IPS-18a (cell line): ENCODE measurements at regions not wholly inside any gene's neighbourhood (a gene's known extent, or its start where the extent isn't known, plus 50 kb on each side); places are given as distances from the start of the nearest gene placed in this dataset.

Experiments used
- H3K27ac ChIP-seq: one replicate; pipeline ENCODE4 v1.5.1; 2013; ENCODE audit warnings: low read length
- H3K27me3 ChIP-seq: one replicate; pipeline ENCODE4 v1.6.1; 2013; ENCODE audit warnings: mild to moderate bottlenecking, low read length; ENCODE audit not compliant: control insufficient read depth, insufficient read depth
- H3K36me3 ChIP-seq: one replicate; pipeline ENCODE4 v1.6.1; 2013; ENCODE audit warnings: low read depth, low read length; ENCODE audit not compliant: control insufficient read depth
- H3K4me1 ChIP-seq: one replicate; pipeline ENCODE4 v1.6.1; 2013; ENCODE audit warnings: low read depth, low read length; ENCODE audit not compliant: control insufficient read depth
- H3K4me3 ChIP-seq: one replicate; pipeline ENCODE4 v1.5.1; 2013; ENCODE audit warnings: low read length
- H3K9ac ChIP-seq: one replicate; pipeline ENCODE4 v1.6.1; 2013; ENCODE audit warnings: mild to moderate bottlenecking, low read length, moderate library complexity
- H3K9me3 ChIP-seq: one replicate; pipeline ENCODE4 v1.6.1; 2013; ENCODE audit warnings: low read depth, low read length; ENCODE audit not compliant: control insufficient read depth

DNA sequence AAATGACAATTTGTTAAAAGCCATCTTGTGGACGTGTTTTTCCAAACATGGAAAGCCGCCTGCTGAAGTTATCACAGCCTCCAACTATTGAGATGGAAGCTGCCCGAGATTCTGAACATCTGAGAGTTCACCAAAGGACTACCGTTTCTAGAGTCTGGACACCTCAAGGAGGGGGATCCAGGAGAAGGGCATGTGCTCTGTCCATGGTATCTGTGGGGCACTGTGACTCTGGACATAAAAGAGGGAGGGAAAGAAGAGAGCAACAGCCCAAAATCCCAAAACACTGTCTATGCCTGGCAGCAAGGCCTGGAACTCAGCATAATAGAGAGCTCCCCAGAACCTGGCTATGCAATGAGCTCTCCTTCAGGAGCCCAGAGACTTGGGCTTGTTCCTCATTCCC is 319.9 kb downstream of the EN1 start:
- H3K27ac ChIP-seq, result no peak overlapping the region
- H3K27me3 ChIP-seq, result peaks cover 8% of the 10 kb centered on the region
- no peak overlapping the region for H3K4me3 ChIP-seq
- H3K9me3 ChIP-seq, result no peaks in the 10 kb centered on the region
- H3K9ac ChIP-seq, result no peak overlapping the region
- peaks cover 22% of the 10 kb centered on the region for H3K4me1 ChIP-seq
- no peaks in the 10 kb centered on the region for H3K36me3 ChIP-seq

DNA sequence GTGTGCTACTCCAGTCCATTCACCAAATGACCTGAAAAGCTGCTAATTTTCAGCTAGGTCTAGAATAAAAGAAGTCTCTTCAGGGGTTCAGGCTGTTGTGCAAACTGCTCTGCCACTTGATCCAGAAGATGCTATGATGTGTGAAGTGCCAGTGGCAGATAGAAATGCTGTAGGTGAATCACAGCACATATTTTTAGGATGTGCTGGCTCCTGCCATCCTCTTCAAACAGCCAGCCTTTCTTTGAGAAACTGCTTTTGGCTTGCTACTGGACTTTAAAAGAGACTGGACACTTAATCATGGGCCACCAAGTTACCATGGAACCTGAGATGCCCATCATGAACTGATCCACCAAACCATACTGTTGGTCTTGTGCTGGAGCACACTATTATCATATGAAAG is 322.1 kb downstream of the EN1 start:
- H3K9ac ChIP-seq, result no peak overlapping the region
- no peak overlapping the region for H3K4me3 ChIP-seq
- H3K9me3 ChIP-seq, result peaks cover 5% of the 10 kb centered on the region
- no peaks in the 10 kb centered on the region for H3K36me3 ChIP-seq
- peaks cover 13% of the 10 kb centered on the region for H3K4me1 ChIP-seq
- no peak overlapping the region for H3K27ac ChIP-seq
- peaks cover 8% of the 10 kb centered on the region for H3K27me3 ChIP-seq

DNA sequence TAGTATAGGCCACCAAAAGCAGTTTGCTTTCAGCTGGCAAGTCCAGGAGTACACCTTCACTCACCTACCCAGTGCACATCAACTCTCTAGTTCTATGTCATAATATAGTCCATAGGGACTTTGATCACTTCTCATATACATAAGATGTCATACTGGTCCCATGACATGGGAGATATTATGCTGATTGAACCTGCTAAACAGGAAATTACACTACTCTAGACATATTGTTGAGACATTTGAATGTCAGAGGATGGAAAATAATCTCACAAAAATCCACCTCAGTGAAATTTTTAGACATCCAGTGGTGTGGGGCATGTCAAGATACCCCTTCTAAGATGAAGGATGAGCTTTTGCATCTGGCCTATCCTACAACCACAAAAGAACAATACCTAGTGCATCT is 322.5 kb downstream of the EN1 start:
- H3K4me1 ChIP-seq, result peaks cover 9% of the 10 kb centered on the region
- H3K9me3 ChIP-seq, result peaks cover 9% of the 10 kb centered on the region

DNA sequence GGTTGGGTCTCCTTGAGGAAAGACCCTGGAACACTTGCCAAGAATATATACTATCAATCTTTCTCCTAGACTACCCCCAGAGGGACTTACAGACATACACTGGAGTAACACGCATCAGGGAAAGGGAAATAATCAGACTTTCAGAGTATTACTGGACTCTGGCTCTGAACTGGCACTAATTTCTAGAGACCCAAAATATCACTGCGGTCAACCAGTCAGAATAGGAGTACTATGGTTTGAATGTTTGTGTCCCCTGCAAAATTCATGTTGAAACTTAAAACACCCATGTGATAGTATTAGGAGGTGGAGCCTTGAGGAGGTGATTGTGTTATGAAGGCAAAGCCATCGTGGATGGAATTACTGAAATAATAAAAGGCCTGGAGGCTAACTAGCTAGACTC is 323.7 kb downstream of the EN1 start:
- peaks cover 15% of the 10 kb centered on the region for H3K9me3 ChIP-seq
- H3K4me3 ChIP-seq, result no peak overlapping the region
- H3K9ac ChIP-seq, result no peak overlapping the region
- no peak overlapping the region for H3K27ac ChIP-seq
- no peaks in the 10 kb centered on the region for H3K36me3 ChIP-seq
- H3K27me3 ChIP-seq, result peaks cover 8% of the 10 kb centered on the region
- H3K4me1 ChIP-seq, result no peaks in the 10 kb centered on the region

More for the DNA sequence above, 322.5 kb downstream of the EN1 start:
- no peaks in the 10 kb centered on the region for H3K36me3 ChIP-seq
- peaks cover 8% of the 10 kb centered on the region for H3K27me3 ChIP-seq
- H3K9ac ChIP-seq, result no peak overlapping the region
- H3K27ac ChIP-seq, result no peak overlapping the region
- H3K4me3 ChIP-seq, result no peak overlapping the region

DNA sequence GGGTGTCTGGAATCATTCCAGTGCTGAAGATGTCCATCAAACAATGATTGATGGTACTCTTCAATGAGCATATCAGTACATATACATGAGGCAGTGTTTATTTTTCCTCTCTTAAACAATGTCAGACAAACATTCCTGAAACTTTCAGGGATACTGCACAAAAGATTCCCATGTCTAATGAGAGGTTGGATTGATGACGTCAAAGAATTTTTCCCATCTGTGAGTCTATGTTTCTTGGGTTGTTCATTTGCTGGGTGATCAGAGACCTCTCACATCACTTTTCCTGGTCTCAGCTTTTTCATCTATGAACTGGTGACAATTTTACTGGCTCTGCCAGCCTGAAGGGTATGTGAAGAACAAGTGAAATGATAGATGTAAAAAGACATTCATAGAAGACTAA is 325.5 kb downstream of the EN1 start:
- Histone ChIP-seq H3K27me3 (no peaks in the 10 kb centered on the region), H3K4me3 (no peak overlapping the region), H3K36me3 (no peaks in the 10 kb centered on the region), H3K9ac (no peak overlapping the region), H3K9me3 (peaks cover 17% of the 10 kb centered on the region), H3K4me1 (no peaks in the 10 kb centered on the region), H3K27ac (no peak overlapping the region)

DNA sequence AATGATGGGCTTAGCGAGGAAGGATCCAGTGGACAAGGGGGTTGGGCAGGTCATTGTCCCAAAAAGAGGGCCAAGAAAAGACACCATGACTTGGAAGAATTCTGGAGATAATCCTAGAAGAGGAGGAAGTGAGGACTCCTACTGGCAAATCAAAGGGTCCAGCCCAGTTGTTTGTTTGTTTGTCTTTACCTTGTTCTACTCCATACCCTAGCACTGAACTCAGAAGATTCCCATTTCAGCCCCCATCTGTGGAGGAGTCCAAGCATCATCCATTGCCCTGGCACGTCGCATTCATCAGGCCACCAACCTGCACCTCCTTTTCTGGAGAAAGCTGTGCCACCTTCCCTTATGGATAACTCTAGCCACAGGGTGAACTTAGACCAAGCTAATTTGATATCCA is 326.2 kb downstream of the EN1 start:
- Histone ChIP-seq H3K36me3 (no peaks in the 10 kb centered on the region), H3K9ac (no peak overlapping the region), H3K4me1 (no peaks in the 10 kb centered on the region), H3K27ac (no peak overlapping the region), H3K4me3 (no peak overlapping the region), H3K9me3 (peaks cover 17% of the 10 kb centered on the region), H3K27me3 (no peaks in the 10 kb centered on the region)

DNA sequence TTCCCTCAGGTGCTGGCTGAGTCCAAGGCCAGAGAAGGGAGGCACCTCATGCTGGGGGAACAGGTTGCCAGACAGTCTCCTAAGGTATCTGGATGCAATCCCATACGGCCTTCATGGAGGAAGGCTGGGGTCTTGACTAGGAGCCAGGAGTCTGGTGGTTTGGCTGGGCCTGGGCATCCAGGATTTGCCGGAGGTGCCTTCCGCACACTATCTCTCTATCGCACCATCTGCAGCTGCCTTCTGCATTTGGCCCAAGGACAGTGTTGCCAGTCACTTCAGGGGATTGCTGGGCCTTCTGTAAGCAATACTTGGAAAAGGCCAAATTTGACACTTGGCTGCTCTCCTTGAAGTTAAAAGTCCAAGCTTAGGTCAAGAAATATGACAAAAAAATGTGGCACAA is 327.2 kb downstream of the EN1 start:
- Histone ChIP-seq H3K36me3 (no peaks in the 10 kb centered on the region), H3K27ac (no peak overlapping the region), H3K4me1 (no peaks in the 10 kb centered on the region), H3K4me3 (no peak overlapping the region), H3K9ac (no peak overlapping the region), H3K9me3 (peaks cover 17% of the 10 kb centered on the region), H3K27me3 (no peaks in the 10 kb centered on the region)

DNA sequence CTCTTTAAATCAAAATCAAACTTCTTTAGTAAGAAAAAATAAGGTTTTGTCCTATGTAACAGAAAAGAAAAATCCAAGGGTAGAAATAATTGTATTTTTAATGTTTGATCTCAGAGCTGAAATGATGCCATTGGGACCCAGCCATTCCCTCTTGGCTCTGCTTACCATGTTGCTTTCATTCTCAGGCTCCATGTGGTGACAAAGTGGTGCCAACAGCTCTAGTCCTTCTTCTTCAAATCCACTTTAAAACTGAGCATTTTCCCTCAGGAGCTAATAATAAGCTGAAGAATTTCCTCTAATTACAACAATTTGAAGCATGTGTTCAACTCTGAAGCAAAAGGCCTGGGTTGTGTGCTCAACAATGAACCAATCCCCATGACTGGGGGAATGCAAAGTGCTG is 327.9 kb downstream of the EN1 start:
- no peak overlapping the region for H3K4me3 ChIP-seq
- peaks cover 20% of the 10 kb centered on the region for H3K9me3 ChIP-seq
- no peaks in the 10 kb centered on the region for H3K36me3 ChIP-seq
- H3K4me1 ChIP-seq, result no peaks in the 10 kb centered on the region
- no peaks in the 10 kb centered on the region for H3K27me3 ChIP-seq
- no peak overlapping the region for H3K27ac ChIP-seq
- no peak overlapping the region for H3K9ac ChIP-seq

DNA sequence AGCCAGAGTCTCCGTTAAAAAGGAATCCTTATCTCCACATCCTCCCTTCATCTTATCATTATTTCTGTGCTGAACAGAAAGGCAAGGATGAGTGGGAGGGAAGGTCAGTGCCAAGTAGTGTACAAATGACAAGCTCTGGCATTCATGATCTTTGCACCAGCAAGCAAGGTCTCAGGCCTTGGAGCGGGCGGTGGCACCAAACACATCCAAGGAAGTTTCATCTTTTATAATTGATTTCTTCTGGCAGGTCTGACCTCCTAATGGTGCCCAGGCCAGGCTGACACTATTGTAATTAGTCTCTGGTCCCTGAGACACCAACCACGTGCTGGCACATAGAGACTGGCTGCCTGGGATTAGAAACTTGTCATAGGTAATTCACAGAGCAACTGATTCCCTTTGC is 336.6 kb downstream of the EN1 start:
- H3K9ac ChIP-seq, result no peak overlapping the region
- peaks cover 5% of the 10 kb centered on the region for H3K4me1 ChIP-seq
- no peak overlapping the region for H3K4me3 ChIP-seq
- no peaks in the 10 kb centered on the region for H3K36me3 ChIP-seq
- no peak overlapping the region for H3K27ac ChIP-seq
- H3K27me3 ChIP-seq, result no peaks in the 10 kb centered on the region
- H3K9me3 ChIP-seq, result peaks cover 7% of the 10 kb centered on the region

DNA sequence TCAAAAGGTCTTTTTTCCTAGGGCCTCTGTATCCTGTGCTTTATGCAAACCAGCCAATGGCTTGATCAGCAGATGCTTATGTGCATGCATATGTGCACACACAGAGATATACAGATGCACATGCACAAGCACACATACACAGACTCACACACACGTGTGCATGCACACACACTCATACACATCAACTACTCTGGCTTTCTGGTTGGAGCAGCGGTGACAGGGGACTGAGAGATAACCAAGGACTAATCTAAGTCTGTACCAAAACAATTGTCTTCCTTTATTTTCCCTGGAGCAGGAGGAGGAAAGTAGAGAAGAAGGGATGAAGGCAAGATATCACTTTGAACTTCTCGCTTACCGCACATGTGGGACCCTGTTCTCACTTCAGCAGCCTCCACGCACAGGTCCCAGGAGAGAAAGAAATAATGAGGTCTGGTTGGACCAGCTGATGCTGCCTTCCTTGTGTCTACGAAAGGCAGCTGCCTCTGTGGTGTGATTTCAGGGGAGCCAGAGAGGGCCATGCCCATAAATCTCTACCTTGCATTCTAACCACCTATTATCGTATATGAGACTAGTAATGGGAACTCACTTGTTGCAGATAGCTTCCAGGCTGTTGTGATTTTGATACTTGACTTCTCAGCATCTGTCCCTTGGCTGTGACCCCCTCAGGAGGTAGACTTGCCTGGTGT is 338.0 kb downstream of the EN1 start:
- H3K4me1 ChIP-seq, result peaks cover 5% of the 10 kb centered on the region
- H3K4me3 ChIP-seq, result no peak overlapping the region
- no peak overlapping the region for H3K9ac ChIP-seq
- H3K9me3 ChIP-seq, result peaks cover 4% of the 10 kb centered on the region
- H3K36me3 ChIP-seq, result no peaks in the 10 kb centered on the region
- H3K27me3 ChIP-seq, result no peaks in the 10 kb centered on the region
- no peak overlapping the region for H3K27ac ChIP-seq

DNA sequence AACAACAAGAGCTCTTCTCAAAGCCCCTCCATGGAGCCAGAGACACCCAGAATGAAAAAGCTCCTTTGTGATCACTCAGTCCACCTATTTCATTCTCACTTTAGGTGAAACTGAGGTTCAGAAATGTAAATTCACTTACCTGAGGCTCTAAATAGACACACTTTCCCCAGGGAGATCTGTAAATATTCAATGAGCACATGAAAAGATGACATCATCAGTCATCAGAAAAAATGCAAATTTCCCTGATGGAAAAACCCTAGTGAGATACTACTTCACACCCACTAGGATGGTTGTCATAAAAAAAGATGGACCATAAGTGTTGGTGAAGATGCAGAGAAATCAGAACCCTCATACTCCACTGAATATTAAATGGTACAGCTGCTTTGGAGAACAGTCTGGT is 339.2 kb downstream of the EN1 start:
- no peak overlapping the region for H3K9ac ChIP-seq
- H3K4me1 ChIP-seq, result peaks cover 5% of the 10 kb centered on the region
- H3K4me3 ChIP-seq, result no peak overlapping the region
- no peaks in the 10 kb centered on the region for H3K27me3 ChIP-seq
- H3K9me3 ChIP-seq, result no peaks in the 10 kb centered on the region
- H3K27ac ChIP-seq, result no peak overlapping the region
- no peaks in the 10 kb centered on the region for H3K36me3 ChIP-seq

DNA sequence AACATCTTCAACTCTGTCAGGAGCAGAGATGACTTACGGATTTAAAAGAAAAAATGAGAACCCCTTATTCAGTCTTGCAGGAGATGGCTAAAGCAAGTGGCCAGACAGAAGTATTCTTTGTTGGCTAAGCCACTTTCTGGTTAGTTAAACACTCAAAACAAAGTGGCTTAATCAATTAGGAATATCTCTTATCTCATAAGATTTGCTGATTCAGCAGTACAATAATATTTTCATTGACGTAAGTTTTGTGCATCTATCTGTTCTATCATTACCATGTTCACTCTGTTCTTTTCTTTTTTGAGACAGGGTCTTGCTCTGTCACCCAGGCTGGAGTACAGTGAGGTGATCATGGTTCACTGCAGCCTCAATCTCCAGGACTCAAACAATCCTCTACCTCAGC is 342.0 kb downstream of the EN1 start:
- no peak overlapping the region for H3K9ac ChIP-seq
- H3K4me1 ChIP-seq, result peaks cover 5% of the 10 kb centered on the region
- no peaks in the 10 kb centered on the region for H3K36me3 ChIP-seq
- no peaks in the 10 kb centered on the region for H3K9me3 ChIP-seq
- H3K4me3 ChIP-seq, result no peak overlapping the region
- H3K27me3 ChIP-seq, result no peaks in the 10 kb centered on the region
- no peak overlapping the region for H3K27ac ChIP-seq
